Sigmoid colon (tissue), 4 donors: ENCODE measurements at regions not wholly inside any gene's neighbourhood (a gene's known extent, or its start where the extent isn't known, plus 50 kb on each side); places are given as distances from the start of the nearest gene placed in this dataset.

Experiments
- CTCF ChIP-seq, 4 experiments: fragments of 450-650 bp in 3 of 4; fragments of 200-600 bp in 1 of 4; IDR thresholded peaks; one replicate each; pipeline ENCODE4 v1.5.1; 2016 to 2019; ENCODE audit warnings: antibody characterized with exemption in 4 of 4, mild to moderate bottlenecking in 3 of 4, moderate library complexity in 2 of 4
- POLR2AphosphoS5 ChIP-seq, 4 donors: sonication (generic); formaldehyde crosslinking; IDR thresholded peaks; one replicate each; pipeline ENCODE4 v1.6.1; 2017; ENCODE audit warnings: antibody characterized with exemption in 4 of 4

GRCh38 chr5:4185127-4185526 is 589.5 kb downstream of the IRX1 start:
- TF ChIP-seq CTCF (IDR thresholded peaks at IDR 0.05) (no peak), POLR2AphosphoS5 (IDR thresholded peaks at IDR 0.05) (no peak)
